ENCODE measurements at regions not wholly inside any gene's neighbourhood (a gene's known extent, or its start where the extent isn't known, plus 50 kb on each side); places are given as distances from the start of the nearest gene placed in this dataset.

DNA sequence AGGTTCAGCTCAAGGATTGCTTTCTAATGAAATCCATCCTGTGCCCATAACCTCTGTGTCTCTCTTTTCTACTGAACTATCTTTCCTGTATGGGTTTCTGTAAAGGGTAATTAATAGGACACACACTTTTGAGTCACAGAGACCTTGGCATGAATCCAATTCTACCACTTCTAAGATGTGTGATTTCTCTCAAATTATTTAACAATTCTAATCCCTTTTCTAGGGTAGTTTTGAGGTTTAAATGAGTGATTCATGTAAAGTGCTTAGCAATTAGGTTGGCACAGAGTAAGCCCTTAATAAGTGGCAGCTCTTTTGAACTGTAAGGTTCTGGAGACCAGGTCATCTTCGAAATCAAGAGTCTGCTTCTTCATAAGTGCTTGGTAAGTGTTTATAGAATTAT, 202.7 kb downstream of the RASSF9 start:
- H3K27me3 Mint-ChIP-seq (ENCODE audit: low read depth) = no peaks in the 10 kb centered on the region
- peaks cover 7% of the 10 kb centered on the region for H3K4me1 Mint-ChIP-seq
- TF ChIP-seq, protein P1, sequence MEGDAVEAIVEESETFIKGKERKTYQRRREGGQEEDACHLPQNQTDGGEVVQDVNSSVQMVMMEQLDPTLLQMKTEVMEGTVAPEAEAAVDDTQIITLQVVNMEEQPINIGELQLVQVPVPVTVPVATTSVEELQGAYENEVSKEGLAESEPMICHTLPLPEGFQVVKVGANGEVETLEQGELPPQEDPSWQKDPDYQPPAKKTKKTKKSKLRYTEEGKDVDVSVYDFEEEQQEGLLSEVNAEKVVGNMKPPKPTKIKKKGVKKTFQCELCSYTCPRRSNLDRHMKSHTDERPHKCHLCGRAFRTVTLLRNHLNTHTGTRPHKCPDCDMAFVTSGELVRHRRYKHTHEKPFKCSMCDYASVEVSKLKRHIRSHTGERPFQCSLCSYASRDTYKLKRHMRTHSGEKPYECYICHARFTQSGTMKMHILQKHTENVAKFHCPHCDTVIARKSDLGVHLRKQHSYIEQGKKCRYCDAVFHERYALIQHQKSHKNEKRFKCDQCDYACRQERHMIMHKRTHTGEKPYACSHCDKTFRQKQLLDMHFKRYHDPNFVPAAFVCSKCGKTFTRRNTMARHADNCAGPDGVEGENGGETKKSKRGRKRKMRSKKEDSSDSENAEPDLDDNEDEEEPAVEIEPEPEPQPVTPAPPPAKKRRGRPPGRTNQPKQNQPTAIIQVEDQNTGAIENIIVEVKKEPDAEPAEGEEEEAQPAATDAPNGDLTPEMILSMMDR (IDR thresholded peaks at IDR 0.05; ENCODE audit: unreplicated experiment in 3 of 3) = no peak
- no peak overlapping the region for H3K27ac Mint-ChIP-seq
- no peak overlapping the region for H3K4me3 Mint-ChIP-seq
- no peaks in the 10 kb centered on the region for H3K9me3 Mint-ChIP-seq
- no peaks in the 10 kb centered on the region for H3K36me3 Mint-ChIP-seq (ENCODE audit: low read depth)

DNA sequence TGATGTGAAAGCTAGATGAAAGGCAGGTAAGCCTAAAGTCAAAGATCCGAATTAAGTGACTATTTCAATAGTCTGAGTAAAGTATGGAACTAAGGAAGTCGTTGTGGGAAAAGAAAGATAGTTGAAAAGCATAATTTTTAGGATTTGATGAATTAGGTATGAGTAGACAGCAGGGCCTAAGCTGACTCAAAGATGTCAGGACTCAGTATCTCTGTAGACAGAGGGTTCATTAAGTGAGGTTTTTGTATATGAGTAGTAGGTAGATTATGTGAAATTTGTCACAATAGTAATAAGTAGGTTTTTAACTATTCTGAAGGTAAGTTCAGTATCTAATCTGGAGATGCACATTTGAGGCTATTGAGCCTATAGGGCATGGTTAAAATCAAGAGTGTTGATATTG, 196.4 kb downstream of the RASSF9 start:
- Mint-ChIP-seq H3K27ac (no peak overlapping the region), H3K4me1 (no peaks in the 10 kb centered on the region), H3K4me3 (no peak overlapping the region), H3K27me3 (ENCODE audit: low read depth) (no peaks in the 10 kb centered on the region), H3K9me3 (no peaks in the 10 kb centered on the region), H3K36me3 (ENCODE audit: low read depth) (no peaks in the 10 kb centered on the region)
- TF ChIP-seq, protein P1 (IDR thresholded peaks at IDR 0.05; ENCODE audit: unreplicated experiment in 3 of 3) = no peak

DNA sequence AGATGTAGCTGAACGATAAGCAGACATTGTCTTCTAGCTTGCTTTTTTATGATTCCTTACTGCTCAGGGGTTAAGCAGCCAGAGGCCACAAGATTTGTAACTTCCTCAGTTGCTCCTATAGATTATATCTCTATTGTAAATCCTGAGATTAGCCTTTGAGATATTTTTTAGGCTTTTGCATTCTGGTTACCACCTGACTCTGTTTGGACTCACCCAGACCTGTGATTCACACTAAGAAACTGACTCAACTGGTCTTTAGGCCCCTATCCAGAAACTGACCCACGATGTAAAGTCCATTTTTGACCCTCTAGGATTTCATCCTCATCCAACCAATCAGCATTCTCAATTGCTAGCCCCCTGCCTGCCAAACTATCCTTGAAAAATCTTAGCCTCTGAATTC, 194.4 kb downstream of the RASSF9 start:
- Mint-ChIP-seq H3K4me3 (no peak overlapping the region), H3K9me3 (no peaks in the 10 kb centered on the region), H3K36me3 (ENCODE audit: low read depth) (no peaks in the 10 kb centered on the region), H3K27me3 (ENCODE audit: low read depth) (no peaks in the 10 kb centered on the region), H3K4me1 (no peaks in the 10 kb centered on the region), H3K27ac (peak overlapping the region in 1 of 3 experiments; percentile 11)
- TF ChIP-seq, protein P1 (IDR thresholded peaks at IDR 0.05; ENCODE audit: unreplicated experiment in 3 of 3) = no peak

DNA sequence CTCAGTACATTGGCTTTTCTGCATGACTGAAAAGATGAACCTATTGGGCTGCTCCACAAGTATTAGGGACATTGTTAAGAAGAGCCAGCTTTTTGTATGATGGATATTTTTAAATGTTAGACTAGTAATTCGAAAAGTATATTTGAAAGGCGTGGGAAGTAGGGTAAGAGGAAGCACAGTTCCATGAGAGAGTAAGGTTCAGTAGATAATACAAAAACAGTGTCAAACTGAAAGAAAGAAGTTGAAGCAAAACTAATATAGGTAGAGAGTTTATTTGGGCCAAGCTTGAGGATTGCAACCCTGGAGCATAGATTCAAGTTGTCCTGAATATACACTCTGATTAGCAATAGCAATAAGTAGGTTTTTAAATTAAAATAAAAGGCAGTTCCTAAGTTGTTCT, 193.9 kb downstream of the RASSF9 start:
- Mint-ChIP-seq H3K4me3 (no peak overlapping the region), H3K9me3 (no peaks in the 10 kb centered on the region), H3K4me1 (no peaks in the 10 kb centered on the region), H3K36me3 (ENCODE audit: low read depth) (no peaks in the 10 kb centered on the region), H3K27me3 (ENCODE audit: low read depth) (no peaks in the 10 kb centered on the region), H3K27ac (no peak overlapping the region)
- TF ChIP-seq, protein P1 (IDR thresholded peaks at IDR 0.05; ENCODE audit: unreplicated experiment in 3 of 3) = no peak

DNA sequence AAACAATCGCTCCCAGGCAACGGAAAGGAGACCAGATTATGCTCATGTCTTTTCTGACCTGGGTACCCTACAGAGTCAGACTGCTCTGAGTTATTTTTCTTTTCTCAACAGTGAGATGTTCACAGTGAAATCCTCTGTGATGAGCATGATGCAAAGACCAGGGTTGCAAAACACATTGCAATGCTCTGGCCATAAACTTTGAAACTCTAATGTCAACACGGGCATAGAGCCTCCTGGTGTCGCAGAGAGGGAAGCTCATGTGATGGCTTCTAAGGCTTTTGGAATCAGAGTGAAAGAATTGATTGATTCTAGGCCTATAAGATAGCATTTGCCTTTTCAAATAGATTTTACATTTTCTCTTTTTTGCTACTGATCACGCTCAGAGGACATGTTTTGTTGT, 193.4 kb downstream of the RASSF9 start:
- TF ChIP-seq, protein P1 (IDR thresholded peaks at IDR 0.05; ENCODE audit: unreplicated experiment in 3 of 3) = no peak
- Mint-ChIP-seq H3K9me3 (no peaks in the 10 kb centered on the region), H3K4me3 (no peak overlapping the region), H3K36me3 (ENCODE audit: low read depth) (no peaks in the 10 kb centered on the region), H3K27me3 (ENCODE audit: low read depth) (no peaks in the 10 kb centered on the region), H3K27ac (no peak overlapping the region), H3K4me1 (no peaks in the 10 kb centered on the region)

DNA sequence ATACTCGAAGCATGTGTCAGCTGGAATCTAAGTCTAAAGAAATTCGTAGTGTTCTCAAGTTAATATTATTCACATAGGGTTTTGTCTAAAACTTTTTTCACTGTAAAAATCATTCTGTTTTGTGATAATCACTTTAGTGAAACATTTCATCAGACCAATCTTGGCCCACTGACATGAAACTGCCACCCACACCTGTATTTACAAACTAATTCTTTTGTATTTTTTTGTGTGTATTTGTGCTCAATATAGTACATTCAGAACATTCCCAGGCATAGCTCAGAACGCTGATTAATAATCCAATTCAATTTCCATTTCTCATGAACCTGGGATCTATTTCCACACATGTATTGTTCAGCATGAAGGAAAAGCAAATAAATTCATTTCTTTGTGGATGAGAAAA, 191.7 kb downstream of the RASSF9 start:
- Mint-ChIP-seq H3K4me1 (no peaks in the 10 kb centered on the region), H3K27ac (no peak overlapping the region), H3K4me3 (no peak overlapping the region), H3K27me3 (ENCODE audit: low read depth) (no peaks in the 10 kb centered on the region), H3K9me3 (no peaks in the 10 kb centered on the region), H3K36me3 (ENCODE audit: low read depth) (no peaks in the 10 kb centered on the region)
- TF ChIP-seq, protein P1 (IDR thresholded peaks at IDR 0.05; ENCODE audit: unreplicated experiment in 3 of 3) = no peak
